MM.1S (cell line): ENCODE measurements at regions not wholly inside any gene's neighbourhood (a gene's known extent, or its start where the extent isn't known, plus 50 kb on each side); places are given as distances from the start of the nearest gene placed in this dataset.

Experiments
- DNase-seq: peaks from one replicate; pipeline ENCODE4 v3.0.0-alpha.2; 2015
- H2AFZ ChIP-seq: fragments of 300-600 bp; sonication (generic); 2 replicates; pipeline ENCODE4 v1.6.0; 2016; ENCODE audit warnings: antibody characterized with exemption, low read length
- H3F3A ChIP-seq: fragments of 300-600 bp; sonication (generic); 2 replicates; pipeline ENCODE4 v1.6.1; 2016; ENCODE audit warnings: mild to moderate bottlenecking, antibody characterized with exemption, low read length, moderate library complexity, mixed read lengths; ENCODE audit not compliant: insufficient read depth
- H3K27ac ChIP-seq: fragments of 300-600 bp; sonication (generic); 2 replicates; pipeline ENCODE4 v1.5.1; 2016; ENCODE audit warnings: mild to moderate bottlenecking, low read length
- H3K27me3 ChIP-seq: fragments of 300-600 bp; sonication (generic); replicated peaks from 2 replicates; pipeline ENCODE4 v1.6.0; 2016; ENCODE audit warnings: low read length; ENCODE audit not compliant: insufficient read depth
- H3K36me3 ChIP-seq: fragments of 300-600 bp; sonication (generic); replicated peaks from 2 replicates; pipeline ENCODE4 v1.6.1; 2016; ENCODE audit warnings: mild to moderate bottlenecking, low read length, mixed read lengths; ENCODE audit not compliant: insufficient read depth
- H3K4me1 ChIP-seq: fragments of 300-600 bp; sonication (generic); 2 replicates; pipeline ENCODE4 v1.6.1; 2016; ENCODE audit warnings: low read length, mixed read lengths
- H3K4me2 ChIP-seq: fragments of 300-600 bp; sonication (generic); 2 replicates; pipeline ENCODE4 v1.6.0; 2016; ENCODE audit warnings: low read depth, low read length
- H3K4me3 ChIP-seq: fragments of 300-600 bp; sonication (generic); 2 replicates; pipeline ENCODE4 v1.5.1; 2016; ENCODE audit warnings: low read length, mixed read lengths
- H3K79me2 ChIP-seq: fragments of 300-600 bp; sonication (generic); 2 replicates; pipeline ENCODE4 v1.6.1; 2016; ENCODE audit warnings: mixed run types, low read length, mixed read lengths
- H3K9ac ChIP-seq: fragments of 300-600 bp; sonication (generic); 2 replicates; pipeline ENCODE4 v1.6.1; 2016; ENCODE audit warnings: low read length, mixed read lengths
- H3K9me2 ChIP-seq: fragments of 300-600 bp; sonication (generic); replicated peaks from 2 replicates; pipeline ENCODE4 v1.6.1; 2016; ENCODE audit warnings: mild to moderate bottlenecking, low read length, mixed read lengths; ENCODE audit not compliant: insufficient read depth
- H3K9me3 ChIP-seq: fragments of 300-600 bp; sonication (generic); replicated peaks from 2 replicates; pipeline ENCODE4 v1.6.1; 2016; ENCODE audit warnings: mild to moderate bottlenecking, low read length, mixed read lengths; ENCODE audit not compliant: insufficient read depth
- H4K20me1 ChIP-seq: fragments of 300-600 bp; sonication (generic); 2 replicates; pipeline ENCODE4 v1.6.1; 2016; ENCODE audit warnings: mild to moderate bottlenecking, low read length, moderate library complexity, mixed read lengths; ENCODE audit not compliant: insufficient read depth
- EZH2 ChIP-seq: fragments of 300-600 bp; sonication (generic); optimal IDR thresholded peaks from 2 replicates; pipeline ENCODE3; 2017; ENCODE audit warnings: low read depth, mild to moderate bottlenecking, antibody characterized with exemption, low read length, mixed read lengths
- EZH2phosphoT487 ChIP-seq: fragments of 300-600 bp; sonication (generic); IDR thresholded peaks from 2 replicates; pipeline ENCODE4 v1.6.1; 2018; ENCODE audit warnings: antibody characterized with exemption, low read length
- TF ChIP-seq, protein P1 (sequence below): fragments of 300-600 bp; sonication (generic); IDR thresholded peaks from 2 replicates; pipeline ENCODE4 v1.5.1; 2016; ENCODE audit warnings: antibody characterized with exemption, low read length, mixed read lengths

DNA sequence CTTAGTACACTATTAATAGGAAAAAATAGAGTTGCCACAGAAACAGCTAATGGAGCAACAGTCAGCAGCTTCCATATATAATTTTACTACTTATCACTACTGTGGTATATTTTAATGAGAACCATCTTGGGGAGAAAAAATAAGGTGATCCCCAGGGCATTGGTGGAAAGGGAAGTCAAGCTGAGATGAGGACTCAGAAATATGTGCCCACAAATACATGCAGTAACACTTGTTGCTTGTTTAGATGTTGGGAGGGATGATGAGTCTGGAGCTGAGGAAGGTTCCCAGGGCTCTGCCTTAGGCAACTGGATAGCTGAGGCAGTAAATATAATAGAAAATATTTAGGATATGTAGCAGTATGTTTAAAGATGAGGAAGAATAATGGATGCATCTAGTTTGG lies 280.1 kb upstream of the PDE4D start:
- Histone ChIP-seq H3K9ac (no peak overlapping the region), H3K4me1 (no peaks in the 10 kb centered on the region), H3K36me3 (no peaks in the 10 kb centered on the region), H2AFZ (no peak overlapping the region), H3K27ac (no peak overlapping the region), H3F3A (no peaks in the 10 kb centered on the region), H3K4me3 (no peak overlapping the region), H3K27me3 (no peaks in the 10 kb centered on the region), H3K79me2 (no peaks in the 10 kb centered on the region), H3K9me3 (no peaks in the 10 kb centered on the region), H4K20me1 (no peaks in the 10 kb centered on the region), H3K9me2 (no peaks in the 10 kb centered on the region), H3K4me2 (no peak overlapping the region)
- no peak for DNase-seq
- TF ChIP-seq, protein P1, sequence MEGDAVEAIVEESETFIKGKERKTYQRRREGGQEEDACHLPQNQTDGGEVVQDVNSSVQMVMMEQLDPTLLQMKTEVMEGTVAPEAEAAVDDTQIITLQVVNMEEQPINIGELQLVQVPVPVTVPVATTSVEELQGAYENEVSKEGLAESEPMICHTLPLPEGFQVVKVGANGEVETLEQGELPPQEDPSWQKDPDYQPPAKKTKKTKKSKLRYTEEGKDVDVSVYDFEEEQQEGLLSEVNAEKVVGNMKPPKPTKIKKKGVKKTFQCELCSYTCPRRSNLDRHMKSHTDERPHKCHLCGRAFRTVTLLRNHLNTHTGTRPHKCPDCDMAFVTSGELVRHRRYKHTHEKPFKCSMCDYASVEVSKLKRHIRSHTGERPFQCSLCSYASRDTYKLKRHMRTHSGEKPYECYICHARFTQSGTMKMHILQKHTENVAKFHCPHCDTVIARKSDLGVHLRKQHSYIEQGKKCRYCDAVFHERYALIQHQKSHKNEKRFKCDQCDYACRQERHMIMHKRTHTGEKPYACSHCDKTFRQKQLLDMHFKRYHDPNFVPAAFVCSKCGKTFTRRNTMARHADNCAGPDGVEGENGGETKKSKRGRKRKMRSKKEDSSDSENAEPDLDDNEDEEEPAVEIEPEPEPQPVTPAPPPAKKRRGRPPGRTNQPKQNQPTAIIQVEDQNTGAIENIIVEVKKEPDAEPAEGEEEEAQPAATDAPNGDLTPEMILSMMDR = no peak
- TF ChIP-seq EZH2phosphoT487 (no peak), EZH2 (no peak)

- Histone ChIP-seq H3K27ac (no peak overlapping the region), H3K9me2 (no peaks in the 10 kb centered on the region), H3K4me3 (no peak overlapping the region), H3K9ac (no peak overlapping the region), H3K27me3 (no peaks in the 10 kb centered on the region), H3F3A (no peaks in the 10 kb centered on the region), H3K36me3 (no peaks in the 10 kb centered on the region), H3K4me1 (no peaks in the 10 kb centered on the region), H3K9me3 (no peaks in the 10 kb centered on the region), H3K79me2 (no peaks in the 10 kb centered on the region), H4K20me1 (no peaks in the 10 kb centered on the region), H2AFZ (no peak overlapping the region), H3K4me2 (no peak overlapping the region)
- no peak for DNase-seq
- no peak for TF ChIP-seq EZH2phosphoT487
- TF ChIP-seq, protein P1 = no peak
- TF ChIP-seq EZH2 = no peak
Observed at GRCh38 chr5:60163762-60164161, 270.2 kb upstream of the PDE4D start.

DNA sequence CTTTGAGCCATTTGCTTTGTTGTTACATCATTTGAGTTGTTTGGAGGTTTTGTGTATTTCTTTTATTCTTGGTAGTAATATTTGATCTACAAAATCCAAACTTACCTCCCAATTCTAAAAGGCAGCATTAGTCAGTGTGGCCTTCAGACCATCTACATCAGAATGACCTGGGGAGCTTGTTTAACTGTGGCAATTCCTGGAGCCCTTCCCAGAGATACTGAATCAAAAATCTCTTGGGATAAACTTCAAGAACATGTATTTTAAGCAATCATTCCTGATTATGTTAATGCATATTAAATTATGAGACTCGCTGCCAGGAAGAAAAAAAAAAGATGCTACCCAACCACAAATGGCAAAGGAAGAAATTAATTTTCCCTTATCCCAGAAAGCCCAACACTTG lies 268.9 kb upstream of the PDE4D start:
- H3K79me2 ChIP-seq = no peaks in the 10 kb centered on the region
- no peak overlapping the region for H3K27ac ChIP-seq
- no peak overlapping the region for H3K4me3 ChIP-seq
- H3F3A ChIP-seq = no peaks in the 10 kb centered on the region
- no peak overlapping the region for H3K9ac ChIP-seq
- no peaks in the 10 kb centered on the region for H3K36me3 ChIP-seq
- H3K9me3 ChIP-seq = no peaks in the 10 kb centered on the region
- H2AFZ ChIP-seq = no peak overlapping the region
- H3K4me2 ChIP-seq = no peak overlapping the region
- no peaks in the 10 kb centered on the region for H3K27me3 ChIP-seq
- no peaks in the 10 kb centered on the region for H3K9me2 ChIP-seq
- no peak for DNase-seq
- no peaks in the 10 kb centered on the region for H4K20me1 ChIP-seq
- no peaks in the 10 kb centered on the region for H3K4me1 ChIP-seq
- TF ChIP-seq, protein P1 = no peak
- TF ChIP-seq EZH2 = no peak
- TF ChIP-seq EZH2phosphoT487 = no peak
